ENCODE measurements at regions not wholly inside any gene's neighbourhood (a gene's known extent, or its start where the extent isn't known, plus 50 kb on each side); places are given as distances from the start of the nearest gene placed in this dataset.

- TF ChIP-seq POLR2A (IDR thresholded peaks at IDR 0.05) (no peak), CTCF (IDR thresholded peaks at IDR 0.05) (no peak), POLR2AphosphoS5 (IDR thresholded peaks at IDR 0.05) (no peak), EP300 (IDR thresholded peaks at IDR 0.05) (no peak)
These were observed 57.1 kb upstream of the ADGRG2 start for GRCh38 chrX:19179389-19179788.

Data from upper lobe of left lung (tissue), 4 donors.